ENCODE measurements at regions not wholly inside any gene's neighbourhood (a gene's known extent, or its start where the extent isn't known, plus 50 kb on each side); places are given as distances from the start of the nearest gene placed in this dataset.

- DNase-seq = no peak
Measured at GRCh38 chr21:21730512-21730911, 732.3 kb downstream of the NCAM2 start.

GRCh38 chr21:21731626-21732025, 733.4 kb downstream of the NCAM2 start:
- no peak for DNase-seq

- DNase-seq = no peak
Measured at GRCh38 chr21:21734088-21734487, 735.9 kb downstream of the NCAM2 start.

- no peak for DNase-seq
Measured at GRCh38 chr21:21737186-21737585, 739.0 kb downstream of the NCAM2 start.

- no peak for DNase-seq
Measured at GRCh38 chr21:21740207-21740606, 742.0 kb downstream of the NCAM2 start.

GRCh38 chr21:21750124-21750825, 752.1 kb downstream of the NCAM2 start:
- DNase-seq = no peak

GRCh38 chr21:21751286-21751685, 753.1 kb downstream of the NCAM2 start:
- DNase-seq = no peak

GRCh38 chr21:21762855-21763254, 764.6 kb downstream of the NCAM2 start:
- no peak for DNase-seq

- no peak for DNase-seq
Measured at GRCh38 chr21:21764281-21764680, 766.1 kb downstream of the NCAM2 start.

GRCh38 chr21:21767276-21767675, 769.1 kb downstream of the NCAM2 start:
- no peak for DNase-seq

GRCh38 chr21:21788591-21788990, 790.4 kb downstream of the NCAM2 start:
- no peak for DNase-seq

- DNase-seq = no peak
Measured at GRCh38 chr21:21801921-21802320, 803.7 kb downstream of the NCAM2 start.

GRCh38 chr21:21806711-21807597, 808.7 kb downstream of the NCAM2 start:
- peak; percentile 41 for DNase-seq

- DNase-seq = peak; percentile 41
Measured at GRCh38 chr21:21807598-21807903, 809.3 kb downstream of the NCAM2 start.

- no peak for DNase-seq
Measured at GRCh38 chr21:21813289-21813688, 815.1 kb downstream of the NCAM2 start.

- no peak for DNase-seq
Measured at GRCh38 chr21:21813934-21814333, 815.7 kb downstream of the NCAM2 start.

- no peak for DNase-seq
Measured at GRCh38 chr21:21816778-21817177, 818.6 kb downstream of the NCAM2 start.

GRCh38 chr21:21818898-21819297, 820.7 kb downstream of the NCAM2 start:
- no peak for DNase-seq

- DNase-seq = no peak
Measured at GRCh38 chr21:21828130-21828529, 829.9 kb downstream of the NCAM2 start.

- DNase-seq = no peak
Measured at GRCh38 chr21:21831036-21831435, 832.8 kb downstream of the NCAM2 start.

- no peak for DNase-seq
Measured at GRCh38 chr21:21845901-21846300, 847.7 kb downstream of the NCAM2 start.

GRCh38 chr21:21851205-21851604, 853.0 kb downstream of the NCAM2 start:
- no peak for DNase-seq

- DNase-seq = no peak
Measured at GRCh38 chr21:21851657-21852056, 853.4 kb downstream of the NCAM2 start.

Data from COR-L47 (cell line).